NCI-H510A treated with DMSO at 0.1 percent for 48 hours (cell line): ENCODE measurements at regions not wholly inside any gene's neighbourhood (a gene's known extent, or its start where the extent isn't known, plus 50 kb on each side); places are given as distances from the start of the nearest gene placed in this dataset.

Source experiments
- DNase-seq: peaks from one replicate; lab custom pipeline; 2025; lab: John Stamatoyannopoulos, UW

DNA sequence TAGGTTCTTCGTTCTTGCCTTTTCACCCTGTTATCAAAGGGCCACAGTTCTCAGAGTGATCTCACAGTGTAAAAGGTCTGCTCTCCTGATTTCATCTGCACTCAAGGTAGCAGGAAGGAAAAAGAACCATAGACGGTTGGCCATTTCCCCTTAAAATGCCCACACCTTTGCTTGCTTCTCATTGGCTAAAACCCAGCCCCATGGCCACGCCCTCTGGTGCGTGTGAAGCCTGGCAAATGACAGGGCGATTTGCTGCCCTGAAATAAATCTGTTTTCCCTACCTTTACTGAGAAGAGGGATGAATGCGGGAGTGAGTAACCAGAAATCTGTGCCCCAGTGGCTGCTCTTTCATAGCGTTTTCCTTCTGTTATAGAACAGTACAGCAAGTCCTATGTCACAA is 269.3 kb downstream of the POU4F1 start:
- no peak for DNase-seq

- DNase-seq, result no peak
Observed at GRCh38 chr13:78326633-78327032, 276.7 kb downstream of the POU4F1 start.

DNA sequence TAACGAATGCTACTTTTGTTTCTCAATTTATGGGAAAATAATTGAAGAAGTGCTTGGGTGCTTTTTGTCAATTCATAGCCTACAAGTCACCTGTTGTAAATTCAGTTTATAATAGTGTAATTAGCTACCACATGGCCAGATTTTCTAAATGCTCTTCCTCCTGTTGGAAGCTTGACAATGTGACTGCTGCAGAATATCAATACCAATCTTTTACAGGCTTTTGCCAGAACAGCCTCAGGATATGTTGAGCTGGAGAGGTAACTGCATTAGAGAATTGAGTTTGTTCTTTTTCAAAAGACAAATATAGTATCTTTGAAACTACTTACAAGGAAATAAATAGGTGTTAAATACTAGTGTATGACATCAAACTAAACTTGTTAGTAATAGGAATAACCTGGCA is 277.8 kb downstream of the POU4F1 start:
- DNase-seq, result no peak

GRCh38 chr13:78323848-78324247 is 279.5 kb downstream of the POU4F1 start:
- no peak for DNase-seq

GRCh38 chr13:78323040-78323439 is 280.3 kb downstream of the POU4F1 start:
- no peak for DNase-seq

DNA sequence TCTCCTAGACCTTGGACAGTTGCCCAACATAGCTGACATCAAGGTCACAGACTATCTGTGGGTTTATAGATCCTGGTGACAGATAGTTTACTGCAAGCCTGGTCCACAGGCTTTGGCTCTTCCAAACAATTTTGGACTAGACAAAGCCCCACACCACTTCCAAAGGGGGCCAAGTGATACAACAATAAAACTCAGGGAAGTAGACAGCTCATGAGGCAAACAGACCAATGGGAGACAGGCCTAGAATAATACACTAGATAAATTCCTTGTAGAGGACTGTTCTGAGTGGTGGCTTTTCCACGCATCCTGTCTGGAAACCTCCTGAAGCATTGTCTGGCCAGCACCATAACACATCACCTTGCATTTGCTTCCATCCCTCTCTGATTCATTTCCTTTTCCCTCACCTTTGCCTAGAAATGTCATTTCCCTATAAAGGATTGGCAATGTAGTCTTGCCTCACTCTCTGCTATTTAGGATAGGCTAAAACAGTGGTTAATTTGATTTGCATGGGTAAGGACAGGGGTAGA is 284.2 kb downstream of the POU4F1 start:
- no peak for DNase-seq

DNA sequence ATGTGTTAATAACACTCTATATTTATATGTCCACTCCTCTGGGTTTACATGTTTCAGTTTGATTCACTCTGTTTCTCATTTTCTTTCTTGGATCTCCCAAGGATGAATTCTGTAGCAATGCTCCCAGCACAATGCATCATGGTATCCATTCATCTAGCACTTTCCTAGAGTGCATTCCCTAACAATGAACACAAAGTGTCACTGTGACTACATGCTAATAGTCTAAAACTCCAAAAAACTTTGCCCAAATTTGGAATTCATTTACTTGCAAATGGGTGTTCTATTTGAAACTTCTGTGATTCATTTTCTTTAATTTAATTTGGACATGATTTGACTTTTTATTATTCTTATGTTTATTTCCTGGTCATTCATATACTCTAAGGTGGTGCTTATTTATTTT is 286.3 kb downstream of the POU4F1 start:
- DNase-seq, result no peak

- DNase-seq, result no peak
Observed at GRCh38 chr13:78309497-78310180, 293.7 kb downstream of the POU4F1 start.

- no peak for DNase-seq
Observed at GRCh38 chr13:78306519-78307206, 296.7 kb downstream of the POU4F1 start.

DNA sequence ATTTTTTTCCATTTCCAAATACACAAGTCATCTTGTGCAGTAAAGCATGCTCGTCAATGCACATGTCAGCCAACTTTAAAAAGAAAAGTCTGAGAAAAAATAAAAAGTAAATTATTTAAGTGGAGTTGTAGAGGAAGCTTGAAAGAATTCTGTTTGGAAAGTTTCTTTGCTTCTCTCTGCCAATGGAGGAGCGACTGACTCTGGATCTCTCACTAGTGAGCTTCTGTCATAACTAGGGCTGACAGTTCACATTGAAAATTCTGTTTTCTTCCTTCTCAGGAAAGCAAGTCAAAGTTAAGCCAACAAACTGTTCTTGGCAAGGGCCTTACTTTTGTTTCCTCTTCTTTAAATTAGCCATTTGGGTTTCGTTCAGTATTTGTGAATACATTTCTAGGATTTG is 298.2 kb downstream of the POU4F1 start:
- DNase-seq, result no peak

DNA sequence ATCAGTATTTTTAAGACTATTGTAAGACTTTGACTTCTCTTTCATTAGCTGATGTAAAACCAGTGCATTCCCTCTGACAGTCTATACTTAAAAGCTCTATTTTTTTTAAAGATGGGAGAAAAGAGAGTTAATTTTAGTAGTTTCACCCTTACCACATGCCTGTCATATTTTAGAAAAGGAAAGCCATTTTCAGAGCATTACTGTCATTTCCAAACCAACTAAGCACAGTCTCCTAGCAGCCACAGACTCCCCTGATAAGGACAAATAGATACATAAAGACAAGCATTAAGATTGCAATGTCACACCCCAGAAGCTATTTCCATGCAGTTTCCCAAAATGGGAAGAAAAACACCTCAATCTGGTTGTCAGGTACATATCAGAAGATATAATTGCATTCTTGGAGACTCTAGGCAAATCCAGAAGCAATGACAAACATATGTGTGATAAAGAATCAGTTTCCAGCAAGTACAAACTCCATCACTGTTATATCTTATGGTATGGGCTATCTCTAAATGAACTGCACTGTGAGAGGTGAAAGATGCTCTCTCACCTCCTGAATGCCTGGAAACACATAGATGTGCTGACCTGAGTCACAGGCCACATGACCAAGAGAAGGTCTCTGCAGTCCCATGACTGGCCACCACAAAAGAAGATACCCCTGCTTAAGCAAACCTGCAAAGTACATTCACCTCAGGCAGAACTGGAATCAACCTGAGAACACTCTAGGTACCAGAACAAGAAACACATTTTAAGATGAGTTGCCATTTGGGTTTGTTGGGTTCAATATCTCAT is 303.3 kb downstream of the POU4F1 start:
- DNase-seq, result no peak

- DNase-seq, result no peak
Observed at GRCh38 chr13:78298657-78299056, 304.7 kb downstream of the POU4F1 start.

DNA sequence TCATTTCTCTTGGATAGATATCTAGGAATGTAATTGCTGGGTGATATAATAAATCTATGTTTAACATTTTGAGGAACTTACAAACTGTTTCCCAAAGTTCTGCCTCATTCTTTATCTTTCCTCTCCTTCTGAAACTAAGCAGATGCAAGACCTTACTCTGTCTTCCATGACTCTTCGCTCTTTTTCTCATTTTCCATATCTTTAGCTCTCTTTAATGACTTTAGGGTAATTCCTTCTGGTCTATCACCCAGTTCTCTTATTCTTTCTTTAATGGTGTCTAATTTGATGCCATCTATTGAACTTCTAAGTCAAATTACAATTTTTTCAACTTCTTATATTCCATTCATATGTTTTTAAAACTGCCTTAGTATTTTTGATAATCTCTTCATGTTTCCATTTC is 316.6 kb downstream of the POU4F1 start:
- DNase-seq, result no peak

GRCh38 chr13:78265098-78265497 is 338.3 kb downstream of the POU4F1 start:
- no peak for DNase-seq

GRCh38 chr13:78258304-78258703 is 339.7 kb upstream of the EDNRB start:
- no peak for DNase-seq

DNA sequence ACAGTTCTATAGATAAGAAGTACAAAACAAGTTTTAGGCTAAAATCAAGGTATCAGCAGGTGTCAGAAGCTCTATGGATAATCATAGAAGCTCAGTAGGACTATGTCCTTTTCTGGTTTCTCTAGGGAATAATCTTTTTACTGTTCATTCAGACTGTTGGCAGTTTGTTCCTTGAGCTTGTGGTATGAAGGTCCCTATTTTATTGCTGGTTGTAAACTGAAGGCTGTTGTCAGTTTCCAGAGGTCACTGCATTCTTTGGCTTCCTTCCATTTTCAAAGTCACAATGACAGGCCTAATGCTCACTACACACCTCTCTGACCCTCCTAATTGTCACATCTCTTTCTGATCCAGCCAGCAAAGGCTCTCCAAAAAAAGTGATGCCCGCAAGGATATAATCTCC is 337.9 kb upstream of the EDNRB start:
- DNase-seq, result no peak

DNA sequence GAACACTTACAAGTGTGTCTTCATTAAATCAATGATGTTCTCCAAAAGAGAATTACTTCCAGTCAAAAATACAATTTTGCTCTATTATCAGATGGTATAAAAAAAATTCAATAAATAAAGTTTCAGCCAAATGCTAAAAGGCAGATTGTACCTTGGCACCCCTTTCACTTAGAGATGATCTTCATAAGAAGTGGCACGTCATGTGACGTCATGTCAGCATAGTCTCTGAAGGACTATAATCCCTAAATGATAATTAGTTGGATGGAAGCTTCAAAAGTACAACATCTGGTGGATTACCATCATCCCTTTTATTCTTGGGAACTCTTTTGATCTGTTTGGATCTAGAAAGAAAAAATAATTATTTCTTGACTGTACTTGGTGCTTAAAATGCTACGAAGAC is 335.5 kb upstream of the EDNRB start:
- no peak for DNase-seq

DNA sequence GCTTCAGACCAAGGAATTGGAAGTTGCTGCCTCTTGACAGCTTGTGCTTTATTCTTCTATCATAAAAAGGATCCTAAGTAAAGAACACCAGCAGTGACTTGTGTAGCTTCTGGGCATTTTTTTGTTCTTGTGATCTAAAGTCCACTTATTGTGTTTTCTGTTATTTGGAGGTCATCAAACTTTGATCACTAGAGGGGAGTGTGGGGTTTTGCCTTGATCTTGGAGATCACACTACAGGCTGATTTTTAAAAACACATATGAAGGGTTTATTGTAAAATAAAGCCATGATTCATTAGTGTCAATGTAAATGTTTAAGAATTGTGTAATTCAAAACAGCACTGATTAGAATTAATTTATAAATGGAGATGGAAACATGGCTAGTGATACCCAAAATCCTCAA is 328.7 kb upstream of the EDNRB start:
- no peak for DNase-seq

- peak; percentile 9 for DNase-seq
Observed at GRCh38 chr13:78241278-78241919, 322.8 kb upstream of the EDNRB start.

GRCh38 chr13:78239714-78240113 is 321.1 kb upstream of the EDNRB start:
- DNase-seq, result no peak

GRCh38 chr13:78238911-78239310 is 320.3 kb upstream of the EDNRB start:
- no peak for DNase-seq

GRCh38 chr13:78228940-78229339 is 310.3 kb upstream of the EDNRB start:
- DNase-seq, result no peak
